NT2/D1 (cell line): ENCODE measurements at regions not wholly inside any gene's neighbourhood (a gene's known extent, or its start where the extent isn't known, plus 50 kb on each side); places are given as distances from the start of the nearest gene placed in this dataset.

Source experiments
- SUZ12 ChIP-seq: IDR thresholded peaks from 2 replicates; pipeline ENCODE4 v1.6.1; 2011; ENCODE audit not compliant: insufficient read length, insufficient read depth; ENCODE audit errors: extremely low read depth
- YY1 ChIP-seq: IDR thresholded peaks from 2 replicates; pipeline ENCODE4 v1.6.1; 2011; ENCODE audit not compliant: insufficient read length, insufficient read depth
- ZNF274 ChIP-seq: IDR thresholded peaks from 2 replicates; pipeline ENCODE4 v1.6.1; 2011; ENCODE audit warnings: mild to moderate bottlenecking, low read depth, low read length

DNA sequence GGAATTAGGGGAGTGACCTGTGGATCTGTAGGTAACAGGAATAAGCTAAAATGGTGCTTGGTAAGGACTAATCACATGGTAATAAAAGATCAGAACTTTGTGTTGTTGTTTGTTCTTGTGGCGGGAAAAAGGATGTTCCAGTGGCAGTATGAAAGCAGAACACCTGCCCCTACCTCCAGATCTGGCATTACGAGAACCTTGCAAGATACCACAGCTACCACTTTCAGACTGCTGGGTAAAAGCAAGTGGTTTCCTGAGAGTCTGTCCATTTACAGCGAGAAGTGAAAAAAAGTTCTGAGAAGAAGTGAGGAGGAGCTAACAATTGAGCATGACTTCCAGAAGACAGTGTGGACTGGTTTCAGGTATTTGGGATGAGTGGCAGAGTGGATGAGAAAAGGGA, 252.5 kb downstream of the TLE4 start:
- no peak for TF ChIP-seq SUZ12
- TF ChIP-seq YY1 = no peak
- no peak for TF ChIP-seq ZNF274
